B cell (primary cell): ENCODE measurements at regions not wholly inside any gene's neighbourhood (a gene's known extent, or its start where the extent isn't known, plus 50 kb on each side); places are given as distances from the start of the nearest gene placed in this dataset.

Experiments
- EZH2 ChIP-seq: IDR thresholded peaks from 2 replicates; pipeline ENCODE4 v1.6.1; 2012; ENCODE audit warnings: borderline replicate concordance, low read depth, mild to moderate bottlenecking, moderate library complexity, low read length; ENCODE audit not compliant: insufficient read depth, poor library complexity, severe bottlenecking
- TF ChIP-seq, protein P1 (sequence below): fragments of 200-600 bp; IDR thresholded peaks from one replicate; pipeline ENCODE4 v1.8.0; 2022; ENCODE audit warnings: antibody characterized with exemption, mild to moderate bottlenecking

DNA sequence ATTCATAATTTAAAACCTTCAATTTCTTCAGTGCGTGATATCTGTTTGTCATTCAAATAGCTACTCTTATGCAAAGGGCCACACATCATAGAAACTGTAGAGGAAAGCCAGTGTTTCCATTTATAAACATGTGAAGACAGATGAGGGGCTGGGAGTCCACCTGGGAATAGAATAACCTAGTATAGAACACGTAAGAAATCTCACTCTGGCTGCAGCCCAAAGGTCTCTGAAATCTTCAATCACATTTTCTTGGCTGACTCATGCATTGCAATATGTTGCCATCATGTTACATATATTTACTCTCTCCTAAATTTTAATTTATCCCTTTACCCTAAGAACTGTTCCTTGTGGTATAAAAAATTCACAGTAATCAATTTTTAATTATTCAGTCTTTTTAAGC lies 123.2 kb downstream of the ELOVL4 start:
- TF ChIP-seq, protein P1, sequence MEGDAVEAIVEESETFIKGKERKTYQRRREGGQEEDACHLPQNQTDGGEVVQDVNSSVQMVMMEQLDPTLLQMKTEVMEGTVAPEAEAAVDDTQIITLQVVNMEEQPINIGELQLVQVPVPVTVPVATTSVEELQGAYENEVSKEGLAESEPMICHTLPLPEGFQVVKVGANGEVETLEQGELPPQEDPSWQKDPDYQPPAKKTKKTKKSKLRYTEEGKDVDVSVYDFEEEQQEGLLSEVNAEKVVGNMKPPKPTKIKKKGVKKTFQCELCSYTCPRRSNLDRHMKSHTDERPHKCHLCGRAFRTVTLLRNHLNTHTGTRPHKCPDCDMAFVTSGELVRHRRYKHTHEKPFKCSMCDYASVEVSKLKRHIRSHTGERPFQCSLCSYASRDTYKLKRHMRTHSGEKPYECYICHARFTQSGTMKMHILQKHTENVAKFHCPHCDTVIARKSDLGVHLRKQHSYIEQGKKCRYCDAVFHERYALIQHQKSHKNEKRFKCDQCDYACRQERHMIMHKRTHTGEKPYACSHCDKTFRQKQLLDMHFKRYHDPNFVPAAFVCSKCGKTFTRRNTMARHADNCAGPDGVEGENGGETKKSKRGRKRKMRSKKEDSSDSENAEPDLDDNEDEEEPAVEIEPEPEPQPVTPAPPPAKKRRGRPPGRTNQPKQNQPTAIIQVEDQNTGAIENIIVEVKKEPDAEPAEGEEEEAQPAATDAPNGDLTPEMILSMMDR = no peak
- no peak for TF ChIP-seq EZH2
